GM12892 (cell line): ENCODE measurements at regions not wholly inside any gene's neighbourhood (a gene's known extent, or its start where the extent isn't known, plus 50 kb on each side); places are given as distances from the start of the nearest gene placed in this dataset.

Experiments
- DNase-seq: peaks from one replicate; pipeline ENCODE4 v3.0.0; 2011; ENCODE audit not compliant: insufficient read length
- FAIRE-seq: peaks from 2 replicates; lab custom pipeline; 2011; peaks lifted over from hg19 to GRCh38; lab: Jason Lieb, UNC
- POLR2A ChIP-seq: IDR thresholded peaks from 2 replicates; pipeline ENCODE4 v1.6.1; 2011; ENCODE audit warnings: low read depth, low read length, control low read depth
- POLR2AphosphoS5 ChIP-seq: IDR thresholded peaks from 2 replicates; pipeline ENCODE4 v1.6.1; 2011; ENCODE audit warnings: low read depth, low read length, control low read depth
- TAF1 ChIP-seq: IDR thresholded peaks from 2 replicates; pipeline ENCODE4 v1.6.1; 2011; ENCODE audit warnings: low read depth, mild to moderate bottlenecking, control low read depth, low read length, borderline replicate concordance

- DNase-seq (no peak), FAIRE-seq (no peak)
- TF ChIP-seq POLR2AphosphoS5: no peak
- TF ChIP-seq TAF1: no peak
- no peak for TF ChIP-seq POLR2A
These were observed 157.7 kb upstream of the PRKCQ start for GRCh38 chr10:6737758-6738111.

- DNase-seq (no peak), FAIRE-seq (no peak)
- TF ChIP-seq POLR2AphosphoS5 (no peak), TAF1 (no peak), POLR2A (no peak)
These were observed 157.1 kb upstream of the PRKCQ start for GRCh38 chr10:6737080-6737641.

DNA sequence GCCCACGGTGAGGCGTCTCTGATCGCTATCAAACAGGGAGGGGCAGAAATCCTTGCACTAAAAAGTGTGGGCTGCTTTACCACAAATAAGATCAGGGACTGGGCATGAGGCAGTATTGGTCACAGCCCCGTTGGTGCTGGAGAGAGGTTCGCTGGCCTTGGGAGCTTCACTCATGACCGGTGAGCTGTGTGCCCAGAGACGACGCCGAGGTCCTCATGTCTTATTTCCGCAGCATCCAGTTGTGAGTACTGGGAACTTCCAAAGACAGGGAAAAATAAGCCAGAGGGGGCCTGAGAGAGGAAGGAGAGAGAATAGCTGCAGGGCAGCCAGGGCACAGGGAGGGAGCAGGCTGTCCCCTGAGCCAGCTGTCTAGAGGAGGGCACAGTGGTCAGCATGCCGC lies 154.2 kb upstream of the PRKCQ start:
- no peak for DNase-seq
- FAIRE-seq: no peak
- TF ChIP-seq TAF1 (no peak), POLR2A (no peak), POLR2AphosphoS5 (no peak)

- FAIRE-seq: no peak
- no peak for DNase-seq
- no peak for TF ChIP-seq POLR2AphosphoS5
These were observed 149.8 kb upstream of the PRKCQ start for GRCh38 chr10:6729861-6730344.

DNA sequence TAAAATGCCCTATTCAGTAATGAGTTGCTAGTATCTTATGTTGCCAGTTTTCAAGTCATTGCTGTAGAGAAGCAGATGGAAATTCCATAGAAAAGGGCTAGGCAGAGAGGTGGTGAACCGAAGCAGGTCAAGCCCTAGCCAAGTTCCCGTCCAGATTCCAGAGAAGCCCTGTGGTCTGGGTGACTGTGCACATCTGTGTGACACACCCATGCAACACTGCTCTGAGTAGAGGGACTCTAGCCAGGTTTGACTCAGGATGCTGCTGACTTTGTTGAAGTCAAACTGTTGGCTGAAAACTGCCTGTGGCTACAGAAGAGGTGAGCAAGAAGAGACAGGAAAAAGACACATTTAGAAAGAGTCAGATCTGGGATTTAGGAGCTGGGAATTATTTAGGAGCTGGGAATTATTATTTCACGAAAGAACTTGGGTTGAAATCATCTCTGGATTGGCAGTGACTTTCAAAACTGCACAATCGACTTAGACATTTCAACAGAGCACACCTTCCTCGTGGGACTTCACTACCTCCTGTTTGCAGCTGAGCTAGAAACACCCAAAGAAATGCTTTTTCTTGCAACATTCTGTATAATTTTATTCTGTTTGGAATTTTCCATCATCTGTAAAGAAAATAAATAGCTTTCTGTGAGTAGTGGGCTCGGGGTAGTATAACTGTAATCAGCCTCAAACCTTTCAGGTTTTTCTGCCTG lies 149.1 kb upstream of the PRKCQ start:
- FAIRE-seq (no peak), DNase-seq (no peak)
- TF ChIP-seq TAF1: no peak
- TF ChIP-seq POLR2AphosphoS5: no peak
- TF ChIP-seq POLR2A: no peak

DNA sequence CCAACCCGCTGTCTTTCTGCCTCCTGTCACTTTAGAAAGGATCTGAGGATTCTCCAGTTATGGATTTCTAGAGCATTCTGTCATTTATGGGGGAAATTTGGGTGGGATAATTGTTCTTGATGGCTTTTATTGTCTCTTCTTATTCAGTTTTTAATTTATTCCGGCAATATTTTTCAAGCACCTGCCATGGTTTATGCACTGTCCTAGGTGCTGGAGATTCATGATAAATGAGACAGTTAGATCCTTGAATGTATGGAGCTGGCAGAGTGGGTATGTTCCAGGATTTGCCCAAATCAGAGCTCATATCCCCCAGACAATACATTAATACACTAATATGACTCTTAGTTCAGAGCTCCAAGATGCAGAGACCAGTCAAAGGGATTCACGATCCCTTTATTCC lies 146.8 kb upstream of the PRKCQ start:
- FAIRE-seq (no peak), DNase-seq (no peak)
- no peak for TF ChIP-seq POLR2A
- no peak for TF ChIP-seq POLR2AphosphoS5
- no peak for TF ChIP-seq TAF1

DNA sequence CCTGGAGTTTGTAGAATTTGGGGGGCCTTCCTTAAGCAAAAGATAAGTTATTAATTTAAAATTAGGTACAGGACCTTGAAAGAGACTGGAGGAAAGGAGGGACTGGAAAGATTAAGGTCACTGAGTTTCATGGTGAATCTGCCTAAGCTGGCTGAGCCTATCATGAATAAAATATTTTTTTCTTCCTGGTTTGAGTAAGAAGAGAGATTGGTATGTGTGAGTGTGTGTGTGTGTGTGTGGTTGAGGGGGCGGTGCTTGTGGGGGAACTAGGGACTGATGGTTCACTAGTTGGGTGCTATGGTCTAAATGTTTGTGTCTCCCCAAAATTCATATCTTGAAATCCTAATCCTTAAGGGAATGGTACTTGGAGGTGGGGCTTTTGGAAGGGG lies 142.5 kb upstream of the PRKCQ start:
- no peak for TF ChIP-seq POLR2A
- no peak for FAIRE-seq
- no peak for DNase-seq

DNA sequence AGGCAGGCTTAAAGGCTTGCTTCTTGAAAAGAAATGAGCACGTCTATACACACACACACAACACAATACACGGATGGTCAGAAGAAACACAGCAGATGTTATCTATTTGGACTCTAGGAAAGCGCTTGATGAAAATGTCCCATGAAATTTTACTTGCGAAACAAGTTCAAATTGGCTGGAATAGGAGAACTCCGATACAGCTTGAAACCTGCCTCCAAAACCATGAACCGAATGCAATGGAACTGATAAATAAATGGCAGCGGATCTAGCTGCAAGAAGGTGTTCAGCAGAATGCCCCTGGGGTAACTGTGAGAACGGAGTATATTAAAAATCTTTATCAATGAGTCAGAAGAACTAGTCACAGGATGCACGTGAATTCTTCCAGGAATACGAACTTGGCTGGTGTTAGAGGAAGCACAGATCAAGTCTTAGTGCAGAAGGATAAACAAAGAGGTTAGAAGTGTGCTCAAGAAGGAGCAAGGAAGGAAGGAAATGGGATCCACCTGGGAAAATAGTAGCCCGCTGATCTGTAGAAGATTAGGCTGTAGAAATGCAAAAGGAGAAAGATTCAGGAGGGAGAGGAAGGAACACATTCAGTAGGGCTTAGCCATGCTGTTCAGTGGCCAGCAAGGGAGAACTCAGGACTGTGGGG lies 142.0 kb upstream of the PRKCQ start:
- FAIRE-seq (no peak), DNase-seq (no peak)
- TF ChIP-seq POLR2A: no peak
- no peak for TF ChIP-seq POLR2AphosphoS5
- TF ChIP-seq TAF1: no peak

DNA sequence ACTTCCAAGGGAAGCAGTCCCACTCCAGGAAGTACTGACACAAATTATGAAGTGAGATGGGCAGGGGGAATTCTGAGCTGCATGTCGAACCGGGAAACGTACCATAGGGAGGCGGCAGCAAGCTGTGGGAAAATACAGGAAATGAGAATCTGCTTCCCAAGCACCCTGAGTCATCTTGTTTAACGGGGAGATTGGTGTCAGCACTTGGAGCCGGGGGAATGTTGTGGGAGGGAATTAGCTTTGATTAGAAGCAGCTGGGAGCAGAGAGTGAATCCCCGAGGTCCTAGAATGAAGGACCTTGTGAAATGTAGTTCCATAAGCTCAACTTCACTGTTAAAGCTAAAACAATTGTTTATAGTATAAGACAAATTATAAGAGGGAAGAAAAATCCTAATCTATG lies 141.4 kb upstream of the PRKCQ start:
- DNase-seq (no peak), FAIRE-seq (no peak)
- no peak for TF ChIP-seq TAF1
- no peak for TF ChIP-seq POLR2A
- no peak for TF ChIP-seq POLR2AphosphoS5

DNA sequence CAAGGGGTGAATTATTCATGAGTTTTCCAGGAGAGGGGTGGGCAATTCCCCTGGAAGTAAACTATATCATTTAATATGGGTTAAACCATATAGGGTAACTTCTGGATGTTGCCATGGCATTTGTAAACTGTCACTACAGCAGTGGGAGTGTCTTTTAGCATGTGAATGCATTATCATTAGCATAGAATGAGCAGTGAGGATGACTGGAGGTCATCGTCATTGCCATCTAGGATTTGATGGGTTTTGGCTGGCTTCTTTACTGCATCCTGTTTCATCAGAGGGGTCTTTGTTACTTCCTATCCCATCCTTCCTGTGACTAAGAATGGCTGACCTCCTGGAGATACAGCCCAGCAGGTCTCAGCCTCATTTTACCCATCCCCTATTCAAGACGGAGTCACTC lies 139.5 kb upstream of the PRKCQ start:
- TF ChIP-seq POLR2AphosphoS5: no peak
- no peak for TF ChIP-seq TAF1
- no peak for TF ChIP-seq POLR2A
- DNase-seq (no peak), FAIRE-seq (no peak)

DNA sequence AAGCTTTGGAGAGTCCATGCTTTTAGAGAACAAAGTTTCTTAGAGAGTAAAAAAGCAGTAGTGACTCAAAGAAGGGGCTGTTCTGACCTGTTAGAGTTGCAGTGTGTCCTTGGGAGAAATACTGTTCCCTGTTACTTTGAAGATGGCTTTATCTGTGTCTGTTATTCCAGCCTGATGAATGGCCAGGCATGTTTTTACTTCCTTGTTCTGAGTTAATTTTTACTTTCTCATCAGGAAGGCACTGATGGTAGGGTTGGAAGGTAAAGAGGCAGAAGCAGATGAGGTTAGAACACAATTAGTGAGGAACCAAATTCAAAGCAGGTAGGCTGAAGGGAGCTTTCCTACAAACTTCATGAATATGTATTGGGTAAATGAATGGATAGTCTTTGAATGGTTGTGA lies 138.5 kb upstream of the PRKCQ start:
- DNase-seq: no peak
- TF ChIP-seq POLR2A (no peak), TAF1 (no peak), POLR2AphosphoS5 (no peak)
- no peak for FAIRE-seq

GRCh38 chr10:6716516-6716915 lies 136.4 kb upstream of the PRKCQ start:
- TF ChIP-seq TAF1: no peak
- no peak for TF ChIP-seq POLR2A
- no peak for TF ChIP-seq POLR2AphosphoS5
- DNase-seq (no peak), FAIRE-seq (no peak)

- no peak for TF ChIP-seq TAF1
- TF ChIP-seq POLR2AphosphoS5: no peak
- no peak for TF ChIP-seq POLR2A
- FAIRE-seq: no peak
- DNase-seq: no peak
These were observed 133.6 kb upstream of the PRKCQ start for GRCh38 chr10:6713716-6714115.
